Adrenal gland (tissue), 9 donors: ENCODE measurements at regions not wholly inside any gene's neighbourhood (a gene's known extent, or its start where the extent isn't known, plus 50 kb on each side); places are given as distances from the start of the nearest gene placed in this dataset.

ENCODE experiments used
- DNase-seq, 7 donors: peaks; one replicate each; pipeline ENCODE4 v3.0.0-alpha.2; 2019 to 2020
- H3K27ac ChIP-seq, 5 donors: fragments of 200-600 bp; sonication (generic) in 4 of 5; 1 replicate in 3 of 5; 2 replicates in 2 of 5; pipeline versions ENCODE4 v1.5.1 to v1.8.0; 2016 to 2020; ENCODE audit warnings: mild to moderate bottlenecking in 1 of 5
- H3K27me3 ChIP-seq: fragments of 200-600 bp; 2 replicates; pipeline ENCODE4 v1.8.0; 2021
- H3K36me3 ChIP-seq, 2 donors: fragments of 200-600 bp; replicated peaks in 1 of 2; 1 replicate in 1 of 2; 2 replicates in 1 of 2; pipeline versions ENCODE4 v1.5.1 to v1.8.0; 2018 to 2022
- H3K4me1 ChIP-seq, 2 donors: fragments of 200-600 bp; replicated peaks in 1 of 2; 1 replicate in 1 of 2; 2 replicates in 1 of 2; pipeline versions ENCODE4 v1.5.1 to v1.8.0; 2018 to 2021
- H3K4me3 ChIP-seq, 4 donors: fragments of 200-600 bp; sonication (generic) in 3 of 4; one replicate each; pipeline ENCODE4 v1.5.1; 2016 to 2018
- H3K9me3 ChIP-seq, 3 donors: fragments of 200-600 bp; sonication (generic) in 1 of 3; replicated peaks in 1 of 3; 1 replicate in 2 of 3; 2 replicates in 1 of 3; pipeline versions ENCODE4 v1.5.1 to v1.8.0; 2016 to 2021
- CTCF ChIP-seq, 6 experiments: fragments of 450-650 bp in 4 of 6; fragments of 200-600 bp in 2 of 6; sonication (generic) in 1 of 6; IDR thresholded peaks; 1 replicate in 5 of 6; 2 replicates in 1 of 6; pipeline versions ENCODE4 v1.5.1 to v1.8.0; 2016 to 2021; ENCODE audit warnings: antibody characterized with exemption in 6 of 6, mild to moderate bottlenecking in 2 of 6, moderate library complexity in 1 of 6
- POLR2A ChIP-seq, 2 donors: fragments of 450-650 bp; IDR thresholded peaks; one replicate each; pipeline ENCODE4 v1.6.1; 2017; ENCODE audit warnings: antibody characterized with exemption in 2 of 2, mild to moderate bottlenecking in 2 of 2, moderate library complexity in 1 of 2
- WGBS, 4 donors: extraction: QIAGEN DNeasy Blood & Tissue Kit in 2 of 4; methylation state at CpG; one replicate each; pipeline versions ENCODE4 v1.1.5 to v1.1.7; 2013 to 2017; 5-methylcytosine and 5-hydroxymethylcytosine counted together
- intact Hi-C, 2 donors: fragments of 100-400 bp; cut with DNase I; formaldehyde crosslinking; loops; one replicate each; pipeline versions ENCODE4 v1.14.1 to v1.15.0; 2022 to 2023
- donor health status: healthy with polysubstance abuse.
- donor health status: Bipolar disorder and iron deficiency.
- donor health status: DM: yes; HTN: yes; CAD: no.
- donor health status: DM: no; HTN: no; CAD: no.
- donor health status: DM: no; HTN: no; CAD: no.

- intact Hi-C loops: no loop called here
- H3K9me3 ChIP-seq: no peaks in the 10 kb centered on the region
- no peak overlapping the region for H3K27ac ChIP-seq
- no peak for TF ChIP-seq POLR2A (IDR thresholded peaks at IDR 0.05)
- no peak for TF ChIP-seq CTCF (IDR thresholded peaks at IDR 0.05)
- 19 to 35% (median 26%) methylated on average over 1 of the region's 1 CpG for WGBS, 4 donors
- peak; percentile 24 to 60 (median 41) for DNase-seq
- no peaks in the 10 kb centered on the region for H3K27me3 ChIP-seq
- no peaks in the 10 kb centered on the region for H3K4me1 ChIP-seq
- H3K4me3 ChIP-seq: no peak overlapping the region
- H3K36me3 ChIP-seq: no peaks in the 10 kb centered on the region
These were observed 505.1 kb upstream of the SYT1 start for GRCh38 chr12:78359520-78359919.

DNA sequence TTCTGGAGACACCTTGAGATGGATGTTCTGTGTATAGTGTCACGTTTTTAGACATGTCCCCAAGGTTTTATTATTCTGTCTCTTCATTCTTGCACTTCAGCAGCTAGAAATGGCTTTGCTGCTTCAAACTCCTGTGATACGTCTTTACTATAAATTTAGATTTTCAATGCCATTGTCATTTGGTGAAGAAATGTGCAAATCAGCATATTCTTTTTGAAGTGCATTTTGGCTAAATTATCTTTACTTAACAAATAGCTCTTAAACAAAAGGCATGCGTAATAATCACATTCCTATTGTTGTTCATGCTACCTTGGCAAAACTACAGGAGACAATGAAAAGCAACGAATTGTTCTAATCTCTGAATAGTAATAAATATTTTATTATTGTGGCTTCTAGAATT is 502.9 kb upstream of the SYT1 start:
- no peaks in the 10 kb centered on the region for H3K9me3 ChIP-seq
- H3K36me3 ChIP-seq: no peaks in the 10 kb centered on the region
- no peak overlapping the region for H3K27ac ChIP-seq
- H3K4me1 ChIP-seq: no peaks in the 10 kb centered on the region
- 46 to 75% (median 69%) methylated on average over 4 of the region's 4 CpGs for WGBS, 4 donors
- H3K27me3 ChIP-seq: no peaks in the 10 kb centered on the region
- TF ChIP-seq CTCF (IDR thresholded peaks at IDR 0.05) (no peak), POLR2A (IDR thresholded peaks at IDR 0.05) (no peak)
- intact Hi-C loops: no loop called here
- DNase-seq: no peak
- H3K4me3 ChIP-seq: no peak overlapping the region

DNA sequence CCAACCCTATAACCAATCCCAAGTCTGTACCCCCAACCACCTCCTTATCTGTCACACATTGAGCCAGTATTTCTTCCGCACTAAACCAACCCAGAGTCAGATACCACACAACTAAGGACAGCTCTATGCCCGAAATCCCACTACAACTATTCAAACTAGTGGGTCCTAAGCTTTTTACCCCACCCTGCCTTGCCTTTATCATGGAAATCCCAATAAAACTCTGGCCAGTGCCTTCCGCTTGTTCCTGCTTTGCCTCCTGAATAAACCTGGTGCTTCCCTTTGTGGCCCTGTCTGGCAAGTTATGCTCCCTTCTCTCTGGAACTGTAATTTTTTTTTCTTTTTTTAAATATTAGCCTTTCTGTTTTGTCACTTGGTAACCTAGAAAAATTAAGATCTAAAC is 493.3 kb upstream of the SYT1 start:
- Histone ChIP-seq H3K9me3 (no peaks in the 10 kb centered on the region), H3K36me3 (no peaks in the 10 kb centered on the region), H3K4me3 (no peak overlapping the region), H3K27me3 (no peaks in the 10 kb centered on the region), H3K4me1 (no peaks in the 10 kb centered on the region), H3K27ac (no peak overlapping the region)
- TF ChIP-seq CTCF (IDR thresholded peaks at IDR 0.05) (no peak), POLR2A (IDR thresholded peaks at IDR 0.05) (no peak)
- intact Hi-C loops: no loop called here
- WGBS, 4 donors: 88 to 93% (median 91%) methylated on average over 3 of the region's 3 CpGs
- no peak for DNase-seq

- intact Hi-C loops: no loop called here
- H3K4me1 ChIP-seq: no peaks in the 10 kb centered on the region
- no peaks in the 10 kb centered on the region for H3K27me3 ChIP-seq
- no peak overlapping the region for H3K27ac ChIP-seq
- H3K36me3 ChIP-seq: no peaks in the 10 kb centered on the region
- no peaks in the 10 kb centered on the region for H3K9me3 ChIP-seq
- DNase-seq: no peak
- no peak overlapping the region for H3K4me3 ChIP-seq
- 57 to 68% (median 62%) methylated on average over 1 of the region's 1 CpG for WGBS, 4 donors
- no peak for TF ChIP-seq CTCF (IDR thresholded peaks at IDR 0.05)
- no peak for TF ChIP-seq POLR2A (IDR thresholded peaks at IDR 0.05)
These were observed 489.1 kb upstream of the SYT1 start for GRCh38 chr12:78375461-78375860.
